NOMO-1 treated with DMSO at 0.1 percent for 48 hours (cell line): ENCODE measurements at regions not wholly inside any gene's neighbourhood (a gene's known extent, or its start where the extent isn't known, plus 50 kb on each side); places are given as distances from the start of the nearest gene placed in this dataset.

Source experiments
- DNase-seq: peaks from one replicate; lab custom pipeline; 2025; ENCODE audit not compliant: unreplicated experiment; lab: John Stamatoyannopoulos, UW

- no peak for DNase-seq
Measured at GRCh38 chr2:163459986-163460385, 275.8 kb downstream of the FIGN start.

GRCh38 chr2:163456953-163457743, 278.7 kb downstream of the FIGN start:
- DNase-seq = no peak

DNA sequence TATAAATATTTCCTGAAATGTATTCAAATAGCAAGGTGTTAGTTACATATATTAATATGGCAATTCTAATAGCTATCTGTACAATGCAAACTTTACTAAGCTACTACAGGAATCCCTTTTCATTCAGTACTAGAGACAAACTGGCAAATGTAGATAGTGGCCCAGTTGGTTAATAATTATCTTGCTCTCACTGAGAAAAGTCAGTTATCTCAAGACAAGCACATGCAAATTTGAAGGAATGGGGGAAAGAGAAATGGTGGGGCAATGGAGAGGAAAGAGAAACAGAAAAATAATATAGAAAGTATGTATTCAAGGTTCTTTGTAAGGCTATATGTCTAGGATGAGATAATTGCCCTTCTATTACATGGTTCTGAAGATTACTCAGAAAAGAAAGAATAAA, 280.0 kb downstream of the FIGN start:
- no peak for DNase-seq

- DNase-seq = no peak
Measured at GRCh38 chr2:163453920-163454319, 281.9 kb downstream of the FIGN start.

DNA sequence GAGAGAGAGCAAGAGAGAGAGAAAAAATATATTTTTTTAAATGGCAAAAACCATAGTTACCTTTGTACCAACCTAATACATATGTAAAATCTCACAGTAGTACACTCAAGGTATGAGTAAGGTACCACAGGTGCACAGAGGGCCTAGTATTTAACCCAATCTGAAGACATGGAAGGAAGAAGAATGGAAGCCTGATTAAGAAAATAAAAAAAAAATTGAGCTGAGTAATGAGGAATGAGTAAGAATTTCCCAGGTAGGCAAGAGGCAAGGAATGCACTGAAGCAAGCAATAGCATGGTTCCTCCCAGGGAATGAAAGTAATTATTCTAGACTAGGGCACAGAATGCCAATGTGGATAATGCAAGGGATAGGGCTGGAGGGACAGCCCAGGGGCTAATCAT, 294.2 kb downstream of the FIGN start:
- no peak for DNase-seq

GRCh38 chr2:163436963-163437362, 298.8 kb downstream of the FIGN start:
- no peak for DNase-seq

DNA sequence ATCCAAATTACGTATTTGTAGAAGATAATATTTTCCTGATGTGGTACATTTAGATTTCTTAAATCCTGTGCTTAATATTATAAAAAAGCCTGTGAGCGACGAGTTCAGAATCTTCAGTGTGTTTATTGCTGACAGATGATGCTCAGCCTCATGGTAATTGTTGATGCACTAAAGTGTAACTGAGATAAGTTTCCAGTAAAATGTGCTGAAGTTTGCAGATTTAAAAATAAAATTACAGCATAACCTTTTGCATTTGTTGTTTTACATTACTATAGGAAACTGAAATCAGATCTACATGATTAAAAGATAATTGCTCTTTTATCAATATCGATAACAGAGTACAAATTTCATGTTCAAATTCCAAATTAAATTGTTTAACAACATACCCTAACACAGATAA, 307.6 kb downstream of the FIGN start:
- no peak for DNase-seq

DNA sequence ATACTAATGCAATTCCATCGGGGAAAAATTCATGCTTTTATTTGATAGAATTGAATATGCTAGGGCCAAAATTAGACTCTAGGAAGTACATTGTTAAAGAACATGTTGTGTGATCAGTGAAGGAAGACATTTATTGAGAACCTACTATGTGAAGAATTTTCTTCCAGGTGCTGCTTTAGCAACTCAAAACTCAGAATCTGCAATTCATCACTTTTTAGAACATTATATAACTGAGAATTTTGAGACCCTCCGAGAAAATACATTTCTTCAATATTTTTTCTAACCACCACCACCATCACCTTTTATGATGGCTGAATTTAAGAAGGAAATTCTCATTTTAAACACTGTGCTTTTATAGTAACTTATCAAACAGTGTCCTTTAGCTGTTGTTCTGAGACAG, 315.2 kb downstream of the FIGN start:
- DNase-seq = no peak

DNA sequence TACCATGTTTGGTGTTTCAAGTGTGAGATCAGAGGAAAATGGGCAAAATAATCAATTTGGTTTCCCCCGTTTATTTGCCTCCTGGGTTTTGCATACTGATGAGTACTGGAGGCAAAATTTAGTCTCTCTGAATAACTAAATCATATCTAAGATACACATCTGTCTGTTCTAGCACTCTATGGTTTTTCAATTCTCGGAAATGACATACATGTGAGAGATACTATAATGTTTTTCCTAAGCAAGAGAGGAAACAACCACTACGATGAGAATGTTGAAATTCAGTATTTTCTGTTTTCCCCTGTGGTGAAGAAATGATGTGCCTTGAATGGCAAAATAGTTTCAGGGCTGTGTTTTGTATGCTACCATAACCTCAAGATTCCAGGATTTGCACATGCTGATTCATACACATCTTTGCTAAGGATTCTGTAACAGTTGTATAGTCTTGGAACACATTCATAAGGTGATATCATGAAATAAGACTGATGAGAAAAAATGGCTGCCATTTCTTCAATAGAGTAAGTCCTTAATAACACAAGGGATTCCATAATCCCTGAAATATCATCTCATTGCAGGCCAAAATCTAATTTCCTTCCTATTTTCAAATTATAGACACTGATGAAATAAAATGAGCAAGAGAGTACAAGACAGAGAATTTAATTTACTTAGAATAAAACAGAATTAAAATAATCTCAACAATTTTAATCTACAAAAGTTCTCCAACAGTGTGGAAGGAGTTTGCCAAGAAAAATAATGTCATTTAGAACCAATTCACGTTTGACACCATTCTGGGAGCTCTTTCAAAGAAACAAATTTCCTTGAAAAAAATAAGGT, 316.6 kb downstream of the FIGN start:
- no peak for DNase-seq

- DNase-seq = peak; percentile 17
Measured at GRCh38 chr2:163417596-163418337, 318.0 kb downstream of the FIGN start.

DNA sequence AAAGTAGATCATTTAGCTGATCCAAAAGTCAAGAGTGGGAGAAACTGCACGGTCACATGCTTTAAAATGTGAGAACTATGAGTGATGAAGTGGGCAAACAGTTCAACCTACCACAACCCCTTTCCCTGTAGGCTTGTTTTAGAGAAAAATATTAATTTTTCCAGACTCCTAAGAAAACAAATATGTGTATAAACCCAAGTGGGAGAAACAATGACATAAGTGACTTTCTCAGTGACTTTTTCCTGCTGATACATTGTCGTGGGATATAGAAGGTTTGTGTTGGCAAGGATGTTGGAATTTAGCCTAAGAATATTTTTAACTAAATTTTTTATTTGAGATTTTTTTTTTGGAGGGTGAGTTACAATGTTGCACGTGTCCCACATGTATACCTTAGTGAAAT, 321.7 kb downstream of the FIGN start:
- DNase-seq = no peak

GRCh38 chr2:163407296-163407695, 328.5 kb downstream of the FIGN start:
- DNase-seq = no peak

DNA sequence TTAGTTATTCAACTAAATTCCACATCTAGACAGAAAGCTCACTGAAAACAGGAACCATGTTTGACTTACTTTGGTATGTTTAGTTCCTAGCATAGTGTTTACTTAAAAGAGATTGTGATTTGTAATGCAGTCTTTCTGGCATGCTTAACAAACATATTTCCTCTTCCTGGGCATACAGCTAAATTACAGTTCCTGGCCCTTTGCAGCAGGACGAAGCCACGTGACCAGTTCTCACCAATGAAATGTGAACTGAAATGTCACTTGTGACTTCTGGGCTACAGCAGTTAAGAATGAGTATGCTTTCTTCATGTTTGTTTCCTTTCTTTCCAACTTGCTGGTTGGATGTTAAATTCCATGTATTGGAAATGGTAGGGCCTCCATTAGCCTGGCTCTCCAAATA, 330.5 kb downstream of the FIGN start:
- DNase-seq = no peak

DNA sequence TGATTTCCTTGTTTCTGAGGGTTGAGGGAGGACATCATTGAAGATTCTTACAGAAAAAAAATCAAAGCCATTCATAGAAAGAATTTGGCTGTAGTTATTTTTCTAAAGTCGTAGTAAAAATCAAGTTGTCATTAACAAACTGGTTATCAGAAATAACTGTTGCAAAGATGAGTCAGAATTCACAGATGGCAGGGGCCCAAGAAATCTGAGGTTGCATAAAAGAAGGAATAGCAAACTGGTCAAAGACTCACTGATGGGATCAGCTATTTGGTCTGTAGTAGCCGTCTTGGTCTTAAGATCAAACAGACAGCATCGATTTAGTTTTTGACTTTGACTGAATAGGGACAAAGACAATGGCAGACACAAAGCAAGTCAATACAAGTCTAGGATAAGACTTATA, 334.3 kb downstream of the FIGN start:
- DNase-seq = no peak

GRCh38 chr2:163397451-163397850, 338.4 kb downstream of the FIGN start:
- peak; percentile 40 for DNase-seq

DNA sequence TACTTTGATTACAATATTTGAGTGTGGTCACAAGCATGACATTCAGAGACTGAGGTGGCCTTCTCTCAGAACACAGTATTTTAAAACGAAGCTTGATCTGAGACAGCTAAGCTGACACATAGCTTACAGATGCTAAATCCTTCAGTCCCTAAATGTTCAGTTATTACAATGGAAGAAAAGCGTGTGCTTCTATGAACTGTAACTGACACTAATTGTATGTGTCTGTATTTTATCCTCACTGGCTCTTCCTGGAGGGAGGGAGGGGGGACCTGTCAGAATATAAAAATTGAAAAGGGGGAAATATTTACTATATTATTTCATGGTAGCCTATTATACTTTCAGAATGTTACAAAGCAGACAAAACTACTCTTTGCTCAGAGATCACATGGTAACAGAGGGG, 340.2 kb downstream of the FIGN start:
- DNase-seq = no peak

GRCh38 chr2:163389838-163390237, 346.0 kb downstream of the FIGN start:
- no peak for DNase-seq

DNA sequence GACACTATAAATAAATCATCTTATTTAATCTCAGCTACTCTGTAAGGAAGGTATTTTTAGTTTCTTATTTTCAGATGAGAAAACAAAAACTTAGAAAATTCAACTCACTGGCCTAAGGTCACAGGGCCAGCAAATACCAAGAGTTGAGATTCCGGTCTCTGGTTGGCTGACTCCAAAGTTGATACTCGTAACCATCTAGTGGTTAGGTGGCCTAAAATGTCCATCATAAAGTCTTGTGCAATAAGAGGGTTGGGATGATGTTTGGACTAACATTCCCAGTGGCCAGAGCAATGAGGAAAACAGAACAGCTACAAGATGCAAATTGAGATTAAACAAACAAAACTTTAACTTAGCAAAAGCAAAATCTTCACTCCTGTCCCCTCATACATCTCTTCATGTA, 360.3 kb downstream of the FIGN start:
- no peak for DNase-seq

GRCh38 chr2:163375070-163375469, 360.7 kb downstream of the FIGN start:
- DNase-seq = no peak

DNA sequence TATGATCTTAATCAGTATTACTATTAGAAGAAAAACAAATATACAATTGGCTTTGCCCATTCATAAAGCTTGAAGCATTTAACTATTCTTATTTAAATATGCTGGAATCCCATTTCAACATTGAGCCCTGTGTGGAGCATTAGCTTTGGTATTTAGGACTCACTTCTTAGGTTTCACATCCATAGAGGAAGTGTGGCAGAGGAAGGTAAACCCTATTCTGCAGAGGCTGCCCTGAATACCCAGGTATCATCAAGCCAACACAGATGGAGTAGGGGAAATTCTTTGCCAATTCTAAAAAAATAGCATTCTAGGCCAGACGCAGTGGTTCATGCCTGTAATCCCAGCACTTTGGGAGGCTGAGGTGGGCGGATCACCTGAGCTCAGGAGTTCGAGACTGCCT, 361.5 kb downstream of the FIGN start:
- no peak for DNase-seq

GRCh38 chr2:163373496-163373895, 362.3 kb downstream of the FIGN start:
- no peak for DNase-seq
